T-helper 1 cell treated with Interleukin-12 subunit alpha and Interleukin-12 subunit beta and Interleukin-4 antibody, amounts not matched to agents 30 μg/mL and 1 μg/mL, for 36 hours (primary cell): ENCODE measurements at regions not wholly inside any gene's neighbourhood (a gene's known extent, or its start where the extent isn't known, plus 50 kb on each side); places are given as distances from the start of the nearest gene placed in this dataset.

Experiments used
- H3K27ac Mint-ChIP-seq: one replicate; pipeline ENCODE4 v1.8.0; 2021; ENCODE audit warnings: mild to moderate bottlenecking, mixed read lengths
- H3K27me3 Mint-ChIP-seq: one replicate; pipeline ENCODE4 v1.8.0; 2021; ENCODE audit warnings: low read depth, mixed read lengths
- H3K36me3 Mint-ChIP-seq: one replicate; pipeline ENCODE4 v1.8.0; 2021; ENCODE audit warnings: low read depth, mixed read lengths
- H3K4me1 Mint-ChIP-seq: one replicate; pipeline ENCODE4 v1.8.0; 2021; ENCODE audit warnings: low read depth, mixed read lengths
- H3K4me3 Mint-ChIP-seq: one replicate; pipeline ENCODE4 v1.8.0; 2021; ENCODE audit warnings: mild to moderate bottlenecking, moderate library complexity, mixed read lengths
- H3K9me3 Mint-ChIP-seq: one replicate; pipeline ENCODE4 v1.8.0; 2021; ENCODE audit warnings: mixed read lengths

DNA sequence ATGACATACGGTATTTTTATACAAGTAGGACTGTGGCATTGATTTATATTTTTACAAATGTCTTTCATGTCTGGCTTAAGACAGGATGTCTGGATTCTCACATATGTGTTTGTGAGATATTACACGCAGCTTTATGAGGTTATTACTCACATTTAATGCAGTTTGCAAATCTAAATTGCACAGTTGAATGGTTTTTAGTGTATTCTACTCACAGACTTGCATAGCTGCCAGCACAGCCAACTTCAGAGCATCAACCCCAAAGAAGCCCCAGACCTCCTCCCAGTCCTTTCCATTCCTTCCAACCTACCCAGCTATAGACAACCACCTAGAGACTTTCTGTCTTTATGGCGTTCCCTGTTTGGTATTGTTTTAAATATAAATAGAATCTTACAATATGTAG, 193.8 kb upstream of the SHH start:
- H3K36me3 Mint-ChIP-seq: no peaks in the 10 kb centered on the region
- H3K4me3 Mint-ChIP-seq: no peak overlapping the region
- H3K27me3 Mint-ChIP-seq: peaks cover 6% of the 10 kb centered on the region
- H3K4me1 Mint-ChIP-seq: no peaks in the 10 kb centered on the region
- H3K27ac Mint-ChIP-seq: no peak overlapping the region
- peaks cover 13% of the 10 kb centered on the region for H3K9me3 Mint-ChIP-seq

- Mint-ChIP-seq H3K4me1 (no peaks in the 10 kb centered on the region), H3K36me3 (no peaks in the 10 kb centered on the region), H3K9me3 (peaks cover 9% of the 10 kb centered on the region), H3K27me3 (peaks cover 6% of the 10 kb centered on the region), H3K4me3 (no peak overlapping the region), H3K27ac (no peak overlapping the region)
These were observed 193.0 kb upstream of the SHH start for GRCh38 chr7:156005202-156005691.

- Mint-ChIP-seq H3K36me3 (no peaks in the 10 kb centered on the region), H3K27ac (no peak overlapping the region), H3K4me3 (no peak overlapping the region), H3K27me3 (peaks cover 6% of the 10 kb centered on the region), H3K4me1 (no peaks in the 10 kb centered on the region), H3K9me3 (peaks cover 4% of the 10 kb centered on the region)
These were observed 192.3 kb upstream of the SHH start for GRCh38 chr7:156004265-156005201.

DNA sequence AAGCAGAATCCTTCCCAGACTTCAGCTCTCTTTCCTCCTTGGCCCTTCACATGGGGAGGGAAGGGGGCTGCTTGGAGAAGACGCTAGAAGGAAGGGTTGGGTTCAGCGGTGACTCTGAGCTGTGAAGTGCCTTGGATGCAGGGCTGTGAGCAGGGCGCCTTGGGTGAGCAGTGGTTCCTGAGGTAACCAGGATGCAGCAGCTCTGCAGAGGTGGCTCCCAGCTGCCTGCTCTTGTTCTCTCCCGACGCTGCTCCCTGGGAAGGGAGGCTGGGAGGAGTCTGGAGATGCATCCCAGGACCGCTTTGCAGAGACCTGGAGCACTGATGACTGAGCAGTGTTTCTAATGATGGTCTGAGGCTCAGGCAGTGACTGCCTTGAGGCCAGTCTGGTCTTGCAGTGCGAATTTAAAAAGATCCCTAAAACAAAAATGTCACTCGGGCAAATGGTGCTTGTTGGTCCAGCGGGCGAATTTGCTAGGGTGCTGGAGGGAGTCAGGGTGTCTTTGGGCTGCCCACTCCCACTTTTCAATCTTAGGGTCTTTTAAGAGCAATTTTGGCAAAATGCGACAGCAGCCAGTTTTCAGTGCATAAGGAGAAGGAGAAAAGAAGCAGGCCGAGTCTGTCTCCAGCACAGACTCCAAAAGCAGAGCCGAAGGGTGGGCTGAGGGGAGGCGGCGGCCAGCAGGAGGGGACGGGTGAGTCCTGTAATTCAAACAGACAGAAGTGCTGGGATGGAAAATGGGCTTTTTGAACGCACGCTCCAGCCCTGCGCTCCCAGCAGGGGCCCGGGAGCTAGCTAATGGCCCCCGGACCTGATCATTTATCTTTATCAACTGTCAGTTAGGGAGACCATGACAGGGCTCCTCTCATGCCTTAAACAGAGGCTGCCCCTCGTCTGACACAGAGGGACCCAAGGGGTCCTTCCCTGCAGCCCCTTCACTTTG, 191.2 kb upstream of the SHH start:
- H3K27ac Mint-ChIP-seq: no peak overlapping the region
- H3K9me3 Mint-ChIP-seq: no peaks in the 10 kb centered on the region
- H3K4me3 Mint-ChIP-seq: no peak overlapping the region
- no peaks in the 10 kb centered on the region for H3K4me1 Mint-ChIP-seq
- peaks cover 6% of the 10 kb centered on the region for H3K27me3 Mint-ChIP-seq
- H3K36me3 Mint-ChIP-seq: no peaks in the 10 kb centered on the region

DNA sequence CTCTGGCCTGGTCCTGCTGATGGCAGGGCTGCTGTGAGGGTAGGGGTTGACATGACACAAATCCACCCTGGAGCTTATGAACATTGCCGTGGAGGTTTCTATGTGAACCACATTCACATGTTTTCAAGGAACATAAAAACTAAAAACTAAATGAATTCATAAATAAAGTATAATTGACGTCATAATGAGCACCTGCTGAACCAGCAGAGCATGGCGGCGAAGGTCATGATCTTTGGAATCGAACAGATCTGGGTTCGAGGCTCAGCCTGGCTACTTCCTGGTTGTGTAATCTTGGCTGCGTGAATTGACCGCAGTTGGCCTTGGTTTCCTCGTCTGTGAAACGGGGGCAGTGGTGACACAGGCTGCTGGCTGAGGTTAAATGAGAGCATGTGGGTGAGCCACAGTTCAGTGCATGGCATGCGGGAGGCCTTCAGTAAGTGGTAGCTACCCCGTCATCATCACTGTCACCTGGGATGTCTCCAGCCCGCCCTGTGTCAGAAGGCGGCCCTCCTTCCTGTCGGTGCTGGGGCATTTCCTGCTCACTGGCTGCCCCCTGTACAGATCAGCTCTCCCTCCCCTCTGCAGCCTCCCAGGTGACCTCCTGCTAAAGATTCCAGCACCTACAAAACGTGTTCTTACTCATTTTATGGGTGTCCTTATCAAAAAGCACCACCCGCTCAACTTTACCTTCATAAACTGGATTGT, 190.3 kb upstream of the SHH start:
- peaks cover 6% of the 10 kb centered on the region for H3K4me1 Mint-ChIP-seq
- H3K27me3 Mint-ChIP-seq: peaks cover 13% of the 10 kb centered on the region
- no peak overlapping the region for H3K4me3 Mint-ChIP-seq
- H3K9me3 Mint-ChIP-seq: no peaks in the 10 kb centered on the region
- no peak overlapping the region for H3K27ac Mint-ChIP-seq
- H3K36me3 Mint-ChIP-seq: no peaks in the 10 kb centered on the region

- H3K27me3 Mint-ChIP-seq: peaks cover 21% of the 10 kb centered on the region
- no peak overlapping the region for H3K4me3 Mint-ChIP-seq
- no peaks in the 10 kb centered on the region for H3K9me3 Mint-ChIP-seq
- no peak overlapping the region for H3K27ac Mint-ChIP-seq
- H3K4me1 Mint-ChIP-seq: peaks cover 14% of the 10 kb centered on the region
- peaks cover 2% of the 10 kb centered on the region for H3K36me3 Mint-ChIP-seq
These were observed 189.4 kb upstream of the SHH start for GRCh38 chr7:156001496-156002260.

- no peak overlapping the region for H3K27ac Mint-ChIP-seq
- peaks cover 30% of the 10 kb centered on the region for H3K27me3 Mint-ChIP-seq
- H3K36me3 Mint-ChIP-seq: peaks cover 2% of the 10 kb centered on the region
- H3K4me1 Mint-ChIP-seq: peaks cover 16% of the 10 kb centered on the region
- H3K9me3 Mint-ChIP-seq: no peaks in the 10 kb centered on the region
- H3K4me3 Mint-ChIP-seq: no peak overlapping the region
These were observed 188.5 kb upstream of the SHH start for GRCh38 chr7:156000601-156001396.

DNA sequence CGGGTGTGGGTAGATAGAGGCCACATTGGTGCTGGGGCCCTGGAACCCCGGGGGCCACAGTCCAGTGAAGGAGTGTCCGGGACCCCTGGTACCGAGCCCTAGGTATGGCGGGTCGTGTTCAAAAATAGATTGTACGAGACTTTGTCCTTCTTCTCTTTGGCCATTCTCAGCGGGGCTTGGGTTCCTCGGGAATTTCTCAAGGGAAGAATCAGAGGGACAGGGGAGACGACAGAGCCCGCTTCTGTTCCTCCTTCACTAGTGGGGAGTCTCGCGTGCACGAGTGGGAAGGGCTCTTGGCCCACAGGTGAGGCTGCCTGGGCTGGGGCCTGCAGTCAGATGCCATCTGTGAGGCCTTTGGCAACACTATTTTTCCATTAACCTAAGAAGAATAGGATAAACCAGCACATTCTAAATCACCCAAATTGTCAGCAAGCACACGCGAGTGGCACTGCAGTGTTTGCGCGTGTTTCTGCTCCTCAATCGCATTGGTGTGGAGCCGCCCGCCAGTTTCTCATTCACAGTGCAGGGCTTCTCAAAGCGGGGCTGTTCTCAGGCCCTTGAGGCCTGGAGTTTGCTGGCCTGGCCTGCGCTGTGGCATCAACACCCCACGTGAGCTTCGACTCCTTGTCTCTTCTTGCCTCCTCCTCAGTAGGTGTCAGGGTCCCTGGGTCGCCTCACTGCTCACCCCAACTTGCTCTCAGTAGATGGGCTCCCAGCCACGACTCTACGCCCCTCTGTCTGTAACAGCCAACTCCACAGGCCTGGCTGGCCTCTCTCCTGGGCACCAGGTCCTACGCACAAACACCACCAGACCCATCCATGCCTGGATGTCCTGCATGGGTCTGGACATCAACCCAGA, 187.6 kb upstream of the SHH start:
- Mint-ChIP-seq H3K4me1 (peaks cover 18% of the 10 kb centered on the region), H3K36me3 (peaks cover 2% of the 10 kb centered on the region), H3K4me3 (no peak overlapping the region), H3K9me3 (no peaks in the 10 kb centered on the region), H3K27me3 (peaks cover 36% of the 10 kb centered on the region), H3K27ac (no peak overlapping the region)

GRCh38 chr7:155998766-155999630, 186.7 kb upstream of the SHH start:
- peaks cover 2% of the 10 kb centered on the region for H3K36me3 Mint-ChIP-seq
- H3K9me3 Mint-ChIP-seq: no peaks in the 10 kb centered on the region
- peaks cover 18% of the 10 kb centered on the region for H3K4me1 Mint-ChIP-seq
- H3K27ac Mint-ChIP-seq: no peak overlapping the region
- H3K4me3 Mint-ChIP-seq: no peak overlapping the region
- peaks cover 40% of the 10 kb centered on the region for H3K27me3 Mint-ChIP-seq

DNA sequence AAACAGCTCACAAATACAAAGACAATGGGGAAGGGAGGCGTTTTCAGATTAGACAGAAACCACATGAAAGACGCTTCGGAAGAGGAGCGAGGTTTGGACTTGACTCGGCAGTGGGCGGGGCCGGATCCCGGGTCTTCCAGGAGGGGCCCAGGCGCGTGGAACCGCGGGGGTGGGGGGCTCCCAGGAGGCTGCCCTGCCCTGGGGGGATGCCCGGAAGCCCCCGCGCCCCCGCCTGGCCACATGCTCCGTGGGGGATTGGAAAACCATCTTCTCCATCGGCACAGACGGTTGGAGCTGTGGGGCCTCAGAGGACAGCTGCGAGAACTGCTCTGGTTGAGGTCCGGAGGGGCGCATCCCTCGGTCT, 186.0 kb upstream of the SHH start:
- Mint-ChIP-seq H3K36me3 (peaks cover 2% of the 10 kb centered on the region), H3K4me1 (peaks cover 18% of the 10 kb centered on the region), H3K9me3 (no peaks in the 10 kb centered on the region), H3K27me3 (peaks cover 43% of the 10 kb centered on the region), H3K27ac (no peak overlapping the region), H3K4me3 (peak overlapping the region; percentile 47)

DNA sequence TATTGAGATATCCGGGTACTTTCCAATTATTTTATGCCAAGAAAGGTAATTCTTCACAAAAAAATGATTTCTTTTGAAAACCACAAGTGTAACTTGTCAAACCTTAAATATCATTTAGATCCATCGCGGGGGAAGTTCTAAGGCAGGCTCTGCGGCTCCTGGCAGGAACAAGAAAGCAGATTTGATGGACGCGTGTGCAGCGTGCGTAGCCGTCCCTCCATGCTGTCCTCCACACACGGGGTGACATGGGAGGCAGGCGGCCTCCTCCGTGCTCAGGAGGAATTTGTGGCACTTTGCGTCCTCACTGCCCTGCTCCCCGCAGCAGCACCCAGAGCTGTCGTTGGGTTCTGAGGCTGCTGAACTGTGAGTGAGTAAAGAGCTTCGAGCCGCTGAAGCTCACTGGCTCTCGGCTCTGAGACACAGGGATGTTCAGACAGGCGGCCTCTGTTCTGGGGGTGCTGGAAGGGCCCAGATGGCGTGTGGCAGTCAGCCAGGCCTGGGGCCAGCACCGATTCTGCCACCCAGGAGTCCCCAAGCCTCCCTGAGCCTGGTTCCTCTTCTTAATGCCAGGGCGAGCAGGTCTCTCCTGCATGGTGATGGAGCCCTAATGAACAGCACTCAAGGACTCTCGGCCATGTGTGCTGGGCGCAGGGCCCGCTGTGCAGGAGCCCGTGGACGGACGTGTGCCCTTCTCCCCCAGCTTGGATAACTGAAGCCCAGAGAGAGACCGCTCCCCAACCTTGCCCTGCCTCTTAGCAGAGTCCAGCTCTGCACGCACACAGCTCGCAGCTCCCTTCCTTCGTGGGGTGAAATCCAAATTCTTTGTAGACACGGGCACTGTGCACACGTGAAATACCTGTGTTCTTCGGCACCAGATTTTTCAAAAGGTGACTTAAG, 185.4 kb upstream of the SHH start:
- Mint-ChIP-seq H3K27me3 (peaks cover 45% of the 10 kb centered on the region), H3K9me3 (no peaks in the 10 kb centered on the region), H3K4me1 (peaks cover 18% of the 10 kb centered on the region), H3K36me3 (peaks cover 2% of the 10 kb centered on the region), H3K27ac (no peak overlapping the region), H3K4me3 (peak overlapping the region; percentile 47)
